Hematopoietic multipotent progenitor cell treated with erythropoietin and hydrocortisone succinate and interleukin-3 and kit ligand, for 4 days (in vitro differentiated cells): ENCODE measurements at regions not wholly inside any gene's neighbourhood (a gene's known extent, or its start where the extent isn't known, plus 50 kb on each side); places are given as distances from the start of the nearest gene placed in this dataset.

Experiments used
- DNase-seq: peaks from one replicate; pipeline ENCODE4 v3.0.0-alpha.2; 2015

- DNase-seq: no peak
These were observed 336.3 kb upstream of the NOVA1 start for GRCh38 chr14:26934151-26934550.

DNA sequence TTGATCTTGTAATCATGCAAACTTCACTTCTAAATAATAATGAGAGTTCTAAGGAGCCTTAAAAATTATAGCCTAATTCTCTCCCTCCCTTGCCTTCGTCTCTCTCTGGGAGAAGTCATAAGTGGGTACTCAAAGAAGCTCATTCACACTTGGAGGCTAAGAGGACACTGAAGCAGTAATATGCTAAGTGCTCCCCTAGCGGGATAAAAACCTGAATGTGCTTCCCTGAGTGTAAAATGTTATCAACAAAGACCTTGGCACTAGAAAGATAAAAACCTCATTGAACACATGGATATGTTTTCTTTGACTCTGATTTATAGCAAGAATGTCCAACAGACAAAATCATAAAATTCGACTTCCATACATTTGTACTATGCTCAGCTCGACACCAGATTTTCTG is 337.9 kb upstream of the NOVA1 start:
- no peak for DNase-seq

DNA sequence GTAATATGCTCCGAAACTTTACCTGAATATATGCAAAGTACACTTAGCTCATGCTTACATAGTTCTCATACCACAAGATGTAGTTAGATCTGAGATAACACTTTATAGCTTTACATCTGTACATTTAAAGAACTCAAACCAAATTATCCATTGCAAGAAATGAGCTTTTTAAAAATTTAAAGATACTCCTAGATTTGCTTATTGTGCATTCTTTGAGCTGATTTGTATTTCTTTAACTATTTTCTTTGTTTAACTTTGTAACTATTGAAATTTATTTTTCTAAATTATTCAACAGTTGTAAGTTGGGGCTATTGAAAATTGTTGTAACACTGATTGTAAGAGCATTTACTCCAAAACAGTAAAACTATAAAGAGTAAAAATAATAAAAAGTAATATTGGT is 340.2 kb upstream of the NOVA1 start:
- DNase-seq: no peak

GRCh38 chr14:26939755-26940154 is 341.9 kb upstream of the NOVA1 start:
- DNase-seq: no peak

- no peak for DNase-seq
These were observed 343.7 kb upstream of the NOVA1 start for GRCh38 chr14:26941521-26941920.

DNA sequence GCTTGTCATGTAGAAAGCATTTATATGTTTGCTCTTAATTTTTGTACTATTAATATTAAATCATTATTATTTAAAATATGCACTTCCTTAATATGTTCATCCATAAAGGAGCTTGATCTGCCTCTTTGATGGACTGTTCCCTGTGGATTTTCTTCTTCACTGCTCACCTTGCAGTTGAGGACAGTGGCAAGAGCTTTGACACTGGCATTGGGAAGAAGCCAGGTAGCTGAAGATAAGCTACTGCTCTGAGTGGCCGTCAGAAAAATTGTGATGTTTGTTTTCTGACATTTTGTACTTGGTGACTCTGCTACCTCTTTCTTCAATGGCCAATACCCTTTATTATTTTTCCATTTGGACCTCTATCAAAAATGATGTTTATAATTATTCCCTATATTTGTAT is 349.4 kb upstream of the NOVA1 start:
- no peak for DNase-seq

- DNase-seq: no peak
These were observed 361.6 kb upstream of the NOVA1 start for GRCh38 chr14:26959437-26959836.

- DNase-seq: no peak
These were observed 362.3 kb upstream of the NOVA1 start for GRCh38 chr14:26959972-26960660.

- no peak for DNase-seq
These were observed 365.9 kb upstream of the NOVA1 start for GRCh38 chr14:26963711-26964110.

- no peak for DNase-seq
These were observed 367.7 kb upstream of the NOVA1 start for GRCh38 chr14:26965490-26965889.

DNA sequence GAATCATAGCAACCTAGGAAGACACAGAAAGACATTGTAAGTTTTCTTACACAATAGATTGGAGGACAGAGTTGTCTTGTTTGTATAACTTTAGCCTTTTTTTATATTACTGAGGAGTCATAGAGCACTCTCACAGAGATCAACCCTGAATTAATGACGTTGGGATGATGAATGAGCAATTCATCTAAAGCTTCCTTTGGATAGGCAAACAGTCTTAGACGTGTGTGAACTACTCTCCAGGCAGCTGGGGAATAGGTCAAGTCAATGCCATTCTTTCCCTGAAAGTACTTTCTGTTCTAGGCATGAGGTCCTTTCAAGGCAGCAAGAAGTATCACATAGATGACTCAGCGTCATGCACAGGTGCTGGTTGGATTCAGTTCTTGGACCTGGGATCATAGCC is 369.1 kb upstream of the NOVA1 start:
- no peak for DNase-seq

- no peak for DNase-seq
These were observed 377.1 kb upstream of the NOVA1 start for GRCh38 chr14:26974965-26975364.

GRCh38 chr14:26982071-26982470 is 384.2 kb upstream of the NOVA1 start:
- DNase-seq: no peak

DNA sequence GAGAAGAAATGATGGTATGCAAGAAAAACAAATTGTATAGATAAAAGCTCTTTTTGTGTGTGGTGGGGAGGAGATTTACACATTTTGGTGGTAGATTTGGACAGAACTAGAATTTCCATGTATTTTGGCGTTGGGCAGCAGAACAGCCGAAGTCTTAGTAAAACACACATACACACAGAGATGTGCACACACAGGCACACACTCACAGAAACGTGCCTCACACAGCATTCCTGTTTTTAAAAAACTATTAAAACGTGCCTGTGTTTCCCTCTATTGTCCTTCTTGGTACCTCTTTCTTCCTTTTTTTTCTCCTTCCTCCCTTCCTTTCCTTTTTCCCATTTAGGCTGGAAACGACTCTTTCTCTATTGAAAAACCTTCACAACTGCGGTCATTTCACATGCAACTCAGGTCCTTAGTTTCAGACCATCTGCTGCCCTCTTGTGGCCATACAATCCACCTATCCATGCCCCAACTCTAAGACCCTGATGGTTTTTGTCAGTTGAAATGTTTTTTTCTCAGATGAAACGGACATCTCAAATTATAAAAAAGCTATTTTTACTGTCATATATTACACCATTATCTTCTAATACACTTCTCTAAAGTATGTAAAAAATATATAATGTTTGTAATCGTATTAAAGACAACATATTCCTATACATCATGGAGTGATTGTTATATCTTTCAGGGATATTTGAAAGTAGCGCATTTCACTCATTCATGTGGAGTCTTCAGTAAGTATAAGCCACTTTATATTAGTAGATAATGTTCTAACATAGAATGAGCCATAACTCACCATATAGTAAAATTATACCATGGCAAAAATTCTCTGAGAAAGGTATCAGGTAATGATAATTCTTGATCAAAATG is 386.7 kb upstream of the NOVA1 start:
- DNase-seq: peak; percentile 73

DNA sequence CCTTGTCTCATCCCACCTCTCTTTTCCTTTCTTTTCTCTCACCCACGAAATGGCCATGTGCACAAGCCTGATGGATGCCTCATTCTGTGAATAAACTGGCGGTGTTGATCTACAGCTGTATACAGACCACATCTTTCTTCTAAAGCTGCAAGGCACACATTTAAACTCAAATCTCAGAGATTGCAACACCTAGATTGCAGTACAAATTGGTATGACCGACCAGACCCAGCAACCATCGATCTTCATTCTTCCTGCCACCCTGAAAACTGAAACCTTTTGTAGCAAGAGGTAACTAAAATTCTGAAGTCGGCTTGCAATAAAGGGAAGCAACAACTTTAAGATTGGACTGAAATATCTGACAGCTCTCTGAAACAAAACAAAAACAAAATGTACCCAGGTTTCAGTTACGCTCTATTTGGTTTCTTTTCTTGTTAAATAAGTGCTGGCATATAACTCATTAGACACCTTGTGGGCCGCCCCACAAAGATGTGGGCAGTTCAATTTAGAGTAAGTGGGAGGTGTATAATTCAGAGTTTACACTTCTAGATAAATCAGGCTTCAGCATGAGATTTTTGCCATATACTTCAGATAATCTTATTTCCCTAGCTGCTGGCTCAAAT is 390.0 kb upstream of the NOVA1 start:
- no peak for DNase-seq

DNA sequence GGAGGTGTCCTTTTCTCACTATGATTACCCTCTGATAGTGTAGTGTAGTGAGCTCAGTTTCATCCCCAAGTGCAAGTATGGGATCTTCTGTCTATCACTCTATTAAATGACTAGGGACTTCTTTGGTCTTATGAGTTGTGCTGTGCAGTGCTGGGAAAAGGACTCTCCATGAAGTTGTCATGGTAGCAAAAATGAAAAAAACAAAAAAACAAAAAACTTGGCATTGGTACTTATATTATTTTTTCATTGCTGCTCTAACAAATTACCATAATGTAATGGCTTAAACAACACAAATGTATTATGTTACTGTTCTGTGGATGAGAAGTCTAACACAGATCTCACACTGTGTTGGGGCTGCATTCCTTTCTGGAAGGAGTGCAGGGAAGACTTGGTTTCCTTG is 393.1 kb upstream of the NOVA1 start:
- DNase-seq: no peak

DNA sequence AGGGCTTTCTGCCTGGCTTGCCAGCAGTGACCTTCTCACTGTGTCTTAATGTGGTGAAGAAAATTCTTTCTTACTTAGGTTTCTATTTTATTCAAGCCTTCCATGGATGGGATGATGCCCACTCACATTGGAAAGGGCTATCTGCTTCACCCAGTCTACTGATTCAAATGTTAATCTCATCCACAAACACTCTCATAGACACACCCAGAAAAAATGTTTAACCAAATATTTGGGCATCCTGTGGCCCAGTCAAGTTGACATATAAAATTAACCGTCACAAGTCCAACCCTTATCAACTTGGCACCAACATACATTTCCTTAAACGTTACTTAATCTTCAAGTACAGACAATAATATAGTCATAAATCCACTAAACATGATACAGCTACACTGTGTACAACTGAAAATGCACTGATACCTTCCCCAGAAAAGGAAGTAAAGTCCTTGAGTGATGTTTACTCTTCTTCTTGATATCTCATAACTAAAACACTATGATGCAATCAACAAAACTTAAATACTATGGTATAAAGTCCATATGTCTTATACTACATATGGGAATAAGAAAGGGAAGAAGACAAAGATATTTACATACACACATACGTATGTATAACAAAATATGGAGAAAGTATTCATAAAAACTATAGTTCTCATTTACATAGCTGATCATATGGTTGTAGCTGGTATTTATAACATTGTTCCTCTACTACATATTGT is 394.7 kb upstream of the NOVA1 start:
- no peak for DNase-seq

DNA sequence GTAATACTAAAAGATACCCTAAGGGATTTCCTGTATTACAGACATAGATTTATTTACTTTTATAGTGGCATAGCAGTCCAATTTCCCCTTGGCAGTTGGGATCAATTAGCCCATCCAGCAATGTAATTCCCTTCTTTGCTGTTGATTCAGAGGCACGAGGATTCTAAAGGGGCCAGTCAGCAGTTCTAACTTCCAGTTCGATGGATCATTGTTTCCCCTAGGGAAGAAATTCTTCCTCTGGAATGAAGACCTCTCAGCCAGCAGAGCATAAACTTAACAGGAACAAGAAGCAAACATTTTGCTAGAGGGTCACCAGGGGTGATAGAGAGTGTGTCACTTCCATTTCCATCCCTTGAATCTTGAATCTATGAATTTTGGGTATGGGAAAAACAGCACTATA is 395.7 kb upstream of the NOVA1 start:
- no peak for DNase-seq

DNA sequence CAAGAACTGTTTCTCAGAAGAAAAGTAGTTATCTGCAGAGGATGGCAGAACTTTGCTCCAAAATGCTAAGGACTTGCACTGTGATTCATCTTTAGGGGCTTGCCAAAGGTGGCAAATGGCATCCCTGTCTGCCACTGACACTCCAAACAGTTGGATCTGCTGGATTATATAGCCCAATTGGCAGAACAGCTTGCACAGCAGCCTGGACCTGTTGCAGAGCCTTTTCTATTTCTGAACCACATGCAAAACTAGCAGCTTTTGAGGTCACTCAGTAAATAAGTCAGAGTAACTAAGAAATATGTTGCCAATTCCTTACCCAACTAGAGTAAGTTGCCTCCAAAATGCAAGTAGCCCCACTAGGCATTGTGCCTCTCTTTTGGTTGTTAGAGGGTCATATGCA is 397.5 kb upstream of the NOVA1 start:
- no peak for DNase-seq

DNA sequence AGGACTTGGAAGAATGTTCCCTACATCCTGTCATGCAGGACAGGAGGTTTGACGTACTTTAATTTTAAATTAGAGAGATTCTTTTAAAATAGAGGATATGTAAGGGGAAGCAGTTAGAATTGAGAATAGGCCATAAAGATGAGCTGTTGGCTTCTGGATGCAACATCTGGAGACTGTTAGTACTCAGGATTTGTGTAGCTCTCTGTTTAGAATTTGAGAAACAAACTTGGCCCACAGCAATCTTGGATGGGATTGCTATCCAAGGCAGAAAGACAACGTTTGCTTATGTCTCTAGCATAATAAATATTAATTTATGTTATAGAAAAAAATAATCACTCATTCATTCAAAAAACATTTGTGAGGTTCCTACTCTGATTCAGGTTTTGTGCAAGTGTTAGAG is 398.4 kb upstream of the NOVA1 start:
- no peak for DNase-seq

GRCh38 chr14:27002179-27002578 is 404.3 kb upstream of the NOVA1 start:
- no peak for DNase-seq

DNA sequence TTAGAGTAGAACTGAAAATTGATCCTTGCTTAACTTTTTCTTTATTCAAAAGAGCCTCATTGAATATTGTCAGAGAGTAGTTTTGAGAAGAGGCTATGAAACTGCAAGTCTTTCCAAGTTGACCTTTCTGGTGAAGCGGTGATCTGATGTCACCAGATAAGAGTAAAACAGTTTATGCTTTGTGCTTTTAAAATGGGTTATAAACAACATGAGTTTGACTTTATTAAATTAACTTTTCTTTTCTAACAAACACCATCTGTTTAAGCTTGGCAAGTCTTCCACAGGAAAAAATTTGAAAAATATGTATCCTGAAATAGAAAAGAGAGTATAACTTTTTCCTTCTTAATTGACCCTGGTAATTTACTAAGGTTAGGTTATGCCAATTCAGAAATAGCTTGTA is 408.7 kb upstream of the NOVA1 start:
- no peak for DNase-seq

GRCh38 chr14:27008187-27008586 is 410.4 kb upstream of the NOVA1 start:
- no peak for DNase-seq
